A549 (cell line): ENCODE measurements at regions not wholly inside any gene's neighbourhood (a gene's known extent, or its start where the extent isn't known, plus 50 kb on each side); places are given as distances from the start of the nearest gene placed in this dataset.

Experiments
- ATAC-seq, 2 experiments: fragments of 200-7000 bp in 1 of 2; fragments of >200 bp in 1 of 2; cut with Nextera tagmentation in 1 of 2; cut with Tn5 transposase in 1 of 2; 3 replicates each; pipeline versions ENCODE4 v1.8.0 to v1.9.1; 2018 to 2020; ENCODE audit warnings: mild to moderate bottlenecking in 1 of 2, moderate library complexity in 1 of 2
- CTCF ChIA-PET: fragments of 300-600 bp; sonication (Branson Sonifier 250); formaldehyde crosslinking; extraction: SDS; loops from one replicate; lab custom pipeline; 2021; ENCODE audit warnings: antibody characterized with exemption, inconsistent platforms; lab: Yijun Ruan, JAX
- POLR2A ChIA-PET: fragments of 350-600 bp; formaldehyde crosslinking; extraction: SDS; loops from one replicate; lab custom pipeline; 2021; ENCODE audit warnings: antibody characterized with exemption, inconsistent platforms; lab: Yijun Ruan, JAX
- DNase-seq, 2 experiments: peaks; one replicate each; pipeline versions ENCODE4 v3.0.0 to v3.0.0-alpha.2; 2011 to 2016; ENCODE audit warnings: low read depth in 1 of 2, low spot score in 1 of 2
- FAIRE-seq: peaks from 2 replicates; lab custom pipeline; 2011; peaks lifted over from hg19 to GRCh38; lab: Jason Lieb, UNC
- H3K27ac ChIP-seq, 2 experiments: fragments of >200 bp; sonication (Bioruptor Twin); formaldehyde crosslinking; 3 replicates each; pipeline ENCODE4 v1.5.1; 2016 to 2017
- H3K4me1 ChIP-seq: fragments of >200 bp; sonication (Bioruptor Twin); formaldehyde crosslinking; 3 replicates; pipeline ENCODE4 v1.6.1; 2016
- H3K4me2 ChIP-seq: fragments of >200 bp; sonication (Bioruptor Twin); formaldehyde crosslinking; 3 replicates; pipeline ENCODE4 v1.6.1; 2016
- H3K4me3 ChIP-seq: fragments of >200 bp; sonication (Bioruptor Twin); formaldehyde crosslinking; 3 replicates; pipeline ENCODE4 v1.5.1; 2016
- H3K9me3 ChIP-seq: fragments of >200 bp; sonication (Bioruptor Twin); formaldehyde crosslinking; 3 replicates; pipeline ENCODE4 v1.6.1; 2016
- ATOH8 ChIP-seq: fragments of 250-450 bp; sonication (Bioruptor Pico); IDR thresholded peaks from 2 replicates; pipeline ENCODE4 v1.5.0; 2020; ENCODE audit warnings: low read depth, mild to moderate bottlenecking, moderate library complexity
- CBX8 ChIP-seq: fragments of 200-600 bp; sonication (generic); IDR thresholded peaks from 2 replicates; pipeline ENCODE4 v1.6.1; 2016
- CEBPB ChIP-seq, 2 experiments: fragments of >200 bp in 1 of 2; sonication (Bioruptor Twin) in 1 of 2; formaldehyde crosslinking in 1 of 2; IDR thresholded peaks; 2 replicates each; pipeline ENCODE4 v1.6.1; 2012 to 2016
- CHD4 ChIP-seq: fragments of 200-600 bp; sonication (generic); IDR thresholded peaks from 2 replicates; pipeline ENCODE4 v1.6.1; 2016; ENCODE audit warnings: antibody characterized with exemption, mild to moderate bottlenecking, borderline replicate concordance
- ESRRA ChIP-seq: fragments of 150-350 bp; IDR thresholded peaks from 2 replicates; pipeline ENCODE4 v1.6.1; 2014; ENCODE audit warnings: mild to moderate bottlenecking, low read length, borderline replicate concordance
- FOSL2 ChIP-seq, 2 experiments: fragments of 450-650 bp in 1 of 2; fragments of >200 bp in 1 of 2; sonication (Bioruptor Twin) in 1 of 2; formaldehyde crosslinking; IDR thresholded peaks; 2 replicates each; pipeline versions ENCODE4 v1.5.0 to v1.6.1; 2016 to 2020; ENCODE audit warnings: mild to moderate bottlenecking in 1 of 2, moderate library complexity in 1 of 2
- HMGXB4 ChIP-seq: fragments of 250-450 bp; sonication (Bioruptor Pico); IDR thresholded peaks from 2 replicates; pipeline ENCODE4 v1.5.0; 2021; ENCODE audit warnings: mild to moderate bottlenecking, moderate library complexity, borderline replicate concordance
- HOXB13 ChIP-seq: fragments of 250-450 bp; sonication (Bioruptor Pico); IDR thresholded peaks from 2 replicates; pipeline ENCODE4 v1.5.0; 2020; ENCODE audit warnings: low read depth, mild to moderate bottlenecking, moderate library complexity
- MAFK ChIP-seq: fragments of 450-650 bp; IDR thresholded peaks from 2 replicates; pipeline ENCODE4 v1.6.1; 2014; ENCODE audit not compliant: partially characterized antibody
- MAX ChIP-seq: IDR thresholded peaks from 2 replicates; pipeline ENCODE4 v1.6.1; 2012
- MAZ ChIP-seq: fragments of 150-350 bp; IDR thresholded peaks from 2 replicates; pipeline ENCODE4 v1.6.1; 2014; ENCODE audit warnings: antibody characterized with exemption, low read depth, low read length, borderline replicate concordance
- MYC ChIP-seq: IDR thresholded peaks from 2 replicates; pipeline ENCODE4 v1.6.1; 2012; ENCODE audit warnings: mild to moderate bottlenecking, inconsistent platforms, low read length, improper control_type of control experiment, borderline replicate concordance
- NFE2L2 ChIP-seq: fragments of 150-350 bp; conservative IDR thresholded peaks from 2 replicates; pipeline ENCODE4 v1.6.1; 2014; ENCODE audit warnings: low read length
- POLR2A ChIP-seq: IDR thresholded peaks from 2 replicates; pipeline ENCODE4 v1.6.1; 2012; ENCODE audit warnings: mild to moderate bottlenecking, low read length
- POLR2AphosphoS2 ChIP-seq: conservative IDR thresholded peaks from 2 replicates; pipeline ENCODE4 v1.6.1; 2012; ENCODE audit warnings: low read length, improper control_type of control experiment, inconsistent platforms
- RARB ChIP-seq: fragments of 250-450 bp; sonication (Bioruptor Pico); IDR thresholded peaks from 2 replicates; pipeline ENCODE4 v1.8.0; 2021; ENCODE audit warnings: mild to moderate bottlenecking, moderate library complexity
- REST ChIP-seq: fragments of 200-600 bp; sonication (generic); IDR thresholded peaks from 2 replicates; pipeline ENCODE4 v1.6.1; 2016; ENCODE audit warnings: antibody characterized with exemption, mild to moderate bottlenecking, moderate library complexity
- RFX5 ChIP-seq: fragments of 450-650 bp; IDR thresholded peaks from 2 replicates; pipeline ENCODE4 v1.7.1; 2014; ENCODE audit warnings: antibody characterized with exemption, mild to moderate bottlenecking, moderate library complexity
- RNF2 ChIP-seq: fragments of 200-600 bp; sonication (generic); IDR thresholded peaks from 2 replicates; pipeline ENCODE4 v1.6.1; 2016; ENCODE audit warnings: low read depth, mild to moderate bottlenecking, antibody characterized with exemption, moderate library complexity, borderline replicate concordance
- TFCP2L1 ChIP-seq: fragments of 250-450 bp; sonication (Bioruptor Pico); IDR thresholded peaks from 2 replicates; pipeline ENCODE4 v1.5.0; 2021; ENCODE audit warnings: mild to moderate bottlenecking
- WGBS: methylation state at CpG from one replicate; pipeline ENCODE4 v1.1.6; 2017; ENCODE audit errors: missing lambda C conversion rate; 5-methylcytosine and 5-hydroxymethylcytosine counted together

GRCh38 chr1:103239034-103239433, 130.7 kb upstream of the COL11A1 start:
- H3K4me1 ChIP-seq: no peaks in the 10 kb centered on the region
- no peak for FAIRE-seq
- TF ChIP-seq HMGXB4 (CRISPR knock-in tag): no peak
- TF ChIP-seq MAFK: no peak
- H3K4me3 ChIP-seq: no peak overlapping the region
- DNase-seq: no peak
- no peak overlapping the region for H3K27ac ChIP-seq
- no peak overlapping the region for H3K4me2 ChIP-seq
- no peak for ATAC-seq
- ChIA-PET POLR2A (no interaction called here), CTCF (no interaction called here)
- H3K9me3 ChIP-seq: no peaks in the 10 kb centered on the region

- no peak overlapping the region for H3K4me2 ChIP-seq
- no peak for TF ChIP-seq POLR2A
- ChIA-PET CTCF (no interaction called here), POLR2A (no interaction called here)
- DNase-seq (no peak), FAIRE-seq (no peak), ATAC-seq (no peak)
- no peaks in the 10 kb centered on the region for H3K9me3 ChIP-seq
- H3K4me1 ChIP-seq: no peaks in the 10 kb centered on the region
- no peak overlapping the region for H3K27ac ChIP-seq
- H3K4me3 ChIP-seq: no peak overlapping the region
- WGBS: 61% methylated on average over 4 of the region's 4 CpGs
Observed at GRCh38 chr1:103230061-103230460, 121.7 kb upstream of the COL11A1 start.

GRCh38 chr1:103220631-103221041, 112.3 kb upstream of the COL11A1 start:
- DNase-seq: no peak
- POLR2A ChIA-PET: no interaction called here
- CTCF ChIA-PET: no interaction called here
- no peak overlapping the region for H3K4me2 ChIP-seq
- ATAC-seq: no peak
- no peaks in the 10 kb centered on the region for H3K9me3 ChIP-seq
- FAIRE-seq: no peak
- no peak for TF ChIP-seq CEBPB (IDR thresholded peaks at IDR 0.05)
- no peak for TF ChIP-seq CBX8
- TF ChIP-seq RARB (CRISPR knock-in tag): no peak
- TF ChIP-seq NFE2L2: no peak
- TF ChIP-seq ESRRA: no peak
- no peak for TF ChIP-seq MAZ
- no peak for TF ChIP-seq RNF2
- no peak for TF ChIP-seq POLR2AphosphoS2
- no peak for TF ChIP-seq FOSL2 (IDR thresholded peaks at IDR 0.05)
- no peak for TF ChIP-seq FOSL2 (CRISPR knock-in tag; IDR thresholded peaks at IDR 0.05)
- no peak for TF ChIP-seq MAFK
- no peak for TF ChIP-seq MAX
- TF ChIP-seq TFCP2L1 (CRISPR knock-in tag): no peak
- TF ChIP-seq ATOH8 (CRISPR knock-in tag): no peak
- no peak for TF ChIP-seq HOXB13 (CRISPR knock-in tag)
- no peak for TF ChIP-seq CHD4
- TF ChIP-seq MYC: no peak
- no peak for TF ChIP-seq RFX5
- TF ChIP-seq REST: no peak
- WGBS: 41% methylated on average over 1 of the region's 1 CpG
- H3K4me3 ChIP-seq: no peak overlapping the region
- H3K27ac ChIP-seq: no peak overlapping the region
- no peaks in the 10 kb centered on the region for H3K4me1 ChIP-seq
